ENCODE measurements at regions not wholly inside any gene's neighbourhood (a gene's known extent, or its start where the extent isn't known, plus 50 kb on each side); places are given as distances from the start of the nearest gene placed in this dataset.
A peak's percentile ranks its signal among the peaks of the same experiment; 100 is the strongest.

DNA sequence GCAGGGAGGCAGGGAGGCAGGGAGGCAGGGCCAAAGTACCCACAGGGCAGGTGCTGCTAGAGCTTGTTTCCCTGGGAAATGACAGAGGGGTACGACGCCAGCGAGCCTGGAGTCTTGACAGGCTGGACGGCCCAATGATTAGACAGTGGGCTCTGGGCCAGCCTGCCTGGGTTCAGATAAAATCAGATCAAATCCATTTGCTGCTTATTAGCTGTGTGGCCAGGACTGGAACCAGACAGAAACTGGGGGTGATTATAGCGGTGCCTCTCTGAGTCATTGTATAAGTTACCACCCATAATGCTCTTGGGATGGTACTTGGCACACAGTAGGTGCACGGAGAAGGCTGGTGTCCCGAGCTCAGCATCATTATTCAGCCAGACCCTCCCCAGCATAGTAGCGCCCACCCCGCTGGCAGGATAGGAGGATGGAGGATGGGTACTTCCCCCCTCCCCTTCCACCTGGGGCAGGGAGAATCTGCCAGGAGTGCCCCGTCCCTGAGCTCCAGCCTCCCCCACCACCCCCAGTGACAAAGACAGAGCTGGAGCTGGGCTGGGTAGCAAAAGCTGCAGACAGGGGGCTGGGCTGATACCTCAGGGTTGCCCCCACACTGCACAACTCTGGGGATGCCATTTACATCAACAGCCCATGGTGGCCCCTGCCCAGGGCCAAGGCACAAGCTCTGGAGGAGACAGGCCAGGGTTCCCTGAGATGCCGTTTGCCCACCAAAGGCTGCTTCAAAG, 77.6 kb upstream of the TNRC6C start:
- peak in 1 of 6 experiments; percentile 31 for DNase-seq

DNA sequence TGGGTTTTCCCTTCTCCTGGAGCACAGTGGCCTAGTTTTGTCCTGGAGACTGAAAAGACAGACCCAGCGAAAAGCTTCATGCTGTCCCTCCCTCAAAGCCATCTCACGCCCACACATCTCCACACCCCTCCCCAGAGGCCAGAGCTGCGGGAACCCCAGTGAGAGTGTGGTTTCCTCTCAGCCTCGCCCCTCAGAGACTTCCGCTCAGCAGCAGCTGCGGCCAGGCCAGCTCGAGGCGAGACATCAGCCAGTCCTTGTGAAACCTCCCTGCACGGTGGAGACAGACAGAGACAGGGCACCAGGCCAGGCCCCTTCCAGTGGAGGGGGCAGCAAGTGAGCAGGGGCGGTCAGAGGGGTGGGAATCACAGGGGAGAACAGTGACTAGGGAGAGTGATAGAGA, 77.0 kb upstream of the TNRC6C start:
- DNase-seq, result peak in 5 of 6 experiments; percentile 38 to 53 (median 39)

DNA sequence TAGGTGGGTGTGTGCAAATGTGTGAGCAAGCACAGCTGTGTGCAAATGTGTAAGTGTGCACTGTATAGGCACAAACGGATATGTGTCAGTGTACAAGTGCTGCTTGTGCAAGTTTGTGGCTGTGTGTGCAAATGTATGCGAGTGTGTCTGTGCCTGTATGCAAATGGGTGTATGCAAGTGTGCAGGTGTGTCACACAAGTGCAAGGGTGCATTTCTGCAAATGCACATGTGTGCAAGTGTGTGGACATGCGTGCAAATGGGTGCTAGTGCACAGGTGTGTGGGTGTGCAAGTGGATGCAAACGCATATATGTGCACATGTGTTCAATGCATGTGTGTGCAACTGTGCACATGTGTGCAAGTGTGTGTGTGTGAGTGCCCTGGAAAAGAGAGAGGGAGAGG, 76.5 kb upstream of the TNRC6C start:
- DNase-seq, result no peak

DNA sequence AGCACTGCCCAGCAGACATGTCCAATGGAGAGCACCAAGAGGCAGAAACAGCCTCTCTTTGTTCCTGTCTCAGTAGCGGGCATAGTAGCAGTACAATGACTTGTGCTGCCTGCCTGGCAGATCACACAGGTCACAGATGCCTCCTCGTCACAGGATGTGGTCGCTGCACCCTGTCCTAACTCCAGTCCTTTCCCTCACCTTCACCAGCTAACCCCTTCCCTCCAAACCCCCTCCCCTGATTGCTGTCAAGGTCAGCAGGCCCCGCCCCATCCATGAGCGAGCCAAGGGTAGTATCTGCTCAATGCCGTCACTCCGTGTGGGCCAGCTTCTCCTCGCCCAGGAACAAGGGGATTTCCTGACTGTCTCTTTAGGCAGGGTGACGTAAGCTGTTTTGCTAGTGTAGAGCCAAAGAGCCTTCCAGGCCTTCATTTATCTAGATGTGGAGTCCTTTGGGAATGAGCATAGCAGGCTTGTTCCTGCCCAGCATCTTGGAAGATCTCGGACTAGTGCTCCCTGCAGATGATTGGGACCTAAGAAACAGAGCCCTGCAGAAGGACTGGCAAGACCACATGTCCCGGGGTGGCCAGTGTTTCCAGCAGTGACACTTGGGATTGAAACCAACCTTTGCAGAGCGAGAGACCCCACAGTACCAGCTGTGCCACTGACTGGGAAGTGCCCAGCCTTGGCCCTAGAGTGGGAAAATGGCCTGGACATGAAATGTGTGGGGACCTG, 75.9 kb upstream of the TNRC6C start:
- peak; percentile 76 to 91 (median 84) for DNase-seq

DNA sequence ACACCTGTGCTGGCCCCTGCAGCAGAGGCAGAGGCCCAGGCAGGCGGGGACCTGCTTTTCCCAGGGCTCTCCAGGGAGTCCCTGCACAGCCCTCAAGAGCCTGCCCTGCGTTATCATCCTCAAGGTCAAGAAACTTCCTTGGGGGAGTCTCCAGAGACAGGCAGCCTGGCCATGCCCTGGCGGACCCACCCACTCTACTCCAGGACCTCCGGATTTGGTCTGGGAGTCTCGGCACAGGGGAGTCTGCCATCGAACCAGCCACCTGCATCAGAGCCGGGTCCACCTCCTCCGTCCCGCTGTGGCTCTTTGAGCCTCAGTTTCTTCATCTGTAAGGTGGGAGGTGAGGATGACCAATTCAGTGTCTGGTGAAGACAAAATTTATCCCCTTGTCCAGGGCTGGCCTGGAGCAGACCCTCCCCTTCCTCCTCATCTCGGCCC, 75.3 kb upstream of the TNRC6C start:
- no peak for DNase-seq

DNA sequence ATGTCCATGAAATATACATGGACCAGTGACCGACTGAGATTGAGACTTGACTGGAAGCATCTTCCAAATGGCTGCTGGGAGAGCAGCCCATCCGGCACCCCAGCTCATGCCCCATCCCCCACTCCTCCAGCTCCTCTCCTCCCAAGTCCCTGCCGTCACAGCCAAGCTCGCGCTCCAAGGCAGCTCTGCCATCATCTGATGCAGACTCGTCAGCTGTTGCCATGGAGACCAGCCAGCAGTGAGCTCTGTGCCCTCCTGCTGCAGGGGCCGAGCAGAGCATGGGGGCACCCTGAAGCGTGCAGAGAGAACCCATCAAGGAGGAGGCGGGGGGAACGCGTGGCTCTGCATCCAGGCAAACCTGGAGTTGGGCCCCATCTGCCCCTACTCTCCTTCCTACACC, 74.5 kb upstream of the TNRC6C start:
- DNase-seq, result peak in 5 of 6 experiments; percentile 23 to 58 (median 50)

DNA sequence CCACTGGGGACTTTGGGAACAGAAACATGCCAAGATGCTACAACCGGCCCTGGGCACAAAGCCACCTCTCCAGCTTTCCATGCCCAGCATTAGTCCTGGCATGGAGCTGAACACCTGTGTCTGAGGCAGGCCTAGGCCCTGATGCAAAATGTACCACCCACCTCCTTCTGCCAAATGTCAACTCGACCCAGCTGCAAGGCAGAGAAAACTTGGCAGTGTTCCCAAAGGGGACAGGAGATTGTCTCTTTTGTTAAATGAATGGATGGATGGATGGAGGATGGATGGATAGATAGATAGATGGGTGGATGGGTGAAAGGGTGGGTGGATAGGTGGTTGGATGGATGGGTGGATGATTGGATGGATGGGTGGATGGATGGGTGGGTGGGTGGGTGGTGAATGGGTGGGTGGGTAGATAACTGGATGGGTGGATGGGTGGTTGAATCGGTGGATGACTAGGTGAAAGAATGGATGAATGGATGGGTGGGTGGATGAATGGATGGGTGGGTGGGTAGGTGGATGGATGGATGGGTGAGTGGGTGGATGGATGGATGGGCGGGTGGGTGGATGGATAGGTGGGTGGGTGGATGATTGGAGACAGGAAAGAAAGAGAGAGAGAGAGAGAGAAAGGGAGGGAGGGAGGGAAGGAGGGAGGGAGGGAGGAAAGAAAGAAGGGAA, 73.4 kb upstream of the TNRC6C start:
- DNase-seq, result no peak

DNA sequence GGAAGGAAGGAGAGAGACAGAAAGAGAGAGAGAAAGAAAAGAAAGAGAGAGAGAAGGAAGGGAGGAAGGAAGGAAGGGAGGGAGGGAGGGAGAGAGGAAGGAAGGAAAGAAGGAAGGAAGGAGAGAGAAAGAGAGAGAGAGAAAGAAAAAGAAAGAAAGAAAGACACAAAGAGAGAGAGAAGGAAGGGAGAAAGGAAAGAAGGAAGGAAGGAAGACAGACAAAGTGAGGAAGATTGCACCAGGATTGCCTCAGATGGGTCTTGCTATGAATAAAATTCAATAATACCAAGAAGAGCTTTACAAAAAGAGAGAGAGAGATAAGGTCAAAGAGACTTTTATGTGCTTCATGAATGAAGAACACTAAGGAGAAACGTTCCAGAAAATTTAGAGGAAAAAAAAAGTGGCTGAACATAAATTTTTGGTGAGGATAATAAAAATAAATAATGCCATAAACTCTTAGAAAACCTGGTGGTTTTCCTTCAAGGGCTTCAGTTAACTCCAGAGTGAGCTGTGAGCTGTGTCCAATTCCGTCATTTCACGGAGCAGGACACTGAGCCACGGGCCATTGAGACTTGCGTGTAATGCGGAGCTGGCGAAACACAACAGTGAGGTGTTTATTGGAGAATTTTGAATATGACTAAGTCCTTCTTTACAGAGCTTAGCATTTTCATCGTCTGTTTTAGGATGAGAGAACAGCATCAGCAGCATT, 72.7 kb upstream of the TNRC6C start:
- DNase-seq, result no peak

DNA sequence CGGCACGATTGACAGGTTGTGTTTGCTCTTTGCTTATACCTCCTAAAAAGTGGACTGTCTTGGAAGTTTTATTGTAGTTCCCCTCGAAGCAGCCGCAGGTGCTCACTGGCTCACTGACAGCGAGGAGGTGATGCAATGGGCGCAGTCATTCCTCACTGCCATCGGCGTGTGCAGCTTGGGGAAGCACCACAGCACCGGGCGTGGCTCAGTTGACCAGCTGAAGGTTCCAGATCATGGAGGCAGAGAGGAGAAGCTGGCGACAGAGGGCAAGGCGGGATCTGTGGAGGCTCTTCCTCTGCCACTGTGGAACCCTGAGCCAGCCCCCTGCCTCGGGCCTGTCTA, 72.1 kb upstream of the TNRC6C start:
- peak in 1 of 6 experiments; percentile 30 for DNase-seq

DNA sequence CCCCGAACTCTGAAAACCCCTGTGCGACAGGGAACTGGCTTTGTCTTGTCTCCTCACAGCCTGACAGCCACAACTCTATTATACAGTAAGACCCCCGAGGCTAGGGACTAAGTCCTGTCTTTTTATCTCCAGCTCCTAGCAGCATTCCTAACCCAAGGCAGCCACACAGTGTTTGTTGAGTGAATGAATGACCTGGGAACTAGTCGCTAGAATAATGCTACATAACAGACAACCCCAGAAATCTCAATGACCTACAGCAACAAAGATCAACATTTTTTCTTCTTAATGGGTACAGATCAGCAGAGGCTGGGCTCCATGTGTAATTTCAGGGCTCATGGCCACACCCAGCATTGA, 71.4 kb upstream of the TNRC6C start:
- DNase-seq, result no peak

DNA sequence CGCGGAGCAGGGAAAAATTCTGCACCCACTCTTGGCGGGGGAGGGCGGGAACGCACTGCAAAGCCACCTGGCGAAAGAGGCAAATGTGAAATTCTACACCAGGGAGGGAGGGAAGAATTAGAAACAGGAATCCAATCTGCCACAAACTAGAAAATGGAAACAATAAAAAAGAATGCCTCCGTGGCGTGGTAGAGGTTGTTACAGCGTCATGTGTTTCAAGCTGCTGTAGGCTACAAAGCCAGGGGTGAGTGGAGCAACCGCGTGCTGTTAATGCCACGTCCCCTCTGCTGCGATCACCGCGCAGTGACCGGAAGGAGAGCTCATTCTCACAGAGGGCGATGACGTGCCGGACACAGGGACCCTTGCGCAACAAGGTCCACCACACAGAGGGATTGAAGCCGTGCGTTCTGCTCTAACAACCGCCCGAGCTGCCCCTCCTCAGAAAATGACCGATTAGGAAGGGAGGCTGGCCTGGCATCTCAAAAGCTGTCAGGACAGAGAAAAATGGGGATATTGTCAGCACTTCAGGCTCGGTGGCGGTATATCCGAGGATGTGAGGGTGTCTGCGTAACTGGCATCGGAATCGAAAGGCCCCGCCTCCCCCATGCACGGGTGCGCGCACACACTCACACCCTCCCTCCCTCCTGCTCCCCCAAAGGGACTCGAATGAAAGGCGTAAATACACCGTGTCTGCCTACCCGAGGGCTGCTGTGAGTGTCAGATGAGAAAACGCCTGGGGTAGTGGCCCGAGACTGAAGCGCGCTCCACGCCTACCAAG, 70.8 kb upstream of the TNRC6C start:
- peak; percentile 66 to 83 (median 77) for DNase-seq

DNA sequence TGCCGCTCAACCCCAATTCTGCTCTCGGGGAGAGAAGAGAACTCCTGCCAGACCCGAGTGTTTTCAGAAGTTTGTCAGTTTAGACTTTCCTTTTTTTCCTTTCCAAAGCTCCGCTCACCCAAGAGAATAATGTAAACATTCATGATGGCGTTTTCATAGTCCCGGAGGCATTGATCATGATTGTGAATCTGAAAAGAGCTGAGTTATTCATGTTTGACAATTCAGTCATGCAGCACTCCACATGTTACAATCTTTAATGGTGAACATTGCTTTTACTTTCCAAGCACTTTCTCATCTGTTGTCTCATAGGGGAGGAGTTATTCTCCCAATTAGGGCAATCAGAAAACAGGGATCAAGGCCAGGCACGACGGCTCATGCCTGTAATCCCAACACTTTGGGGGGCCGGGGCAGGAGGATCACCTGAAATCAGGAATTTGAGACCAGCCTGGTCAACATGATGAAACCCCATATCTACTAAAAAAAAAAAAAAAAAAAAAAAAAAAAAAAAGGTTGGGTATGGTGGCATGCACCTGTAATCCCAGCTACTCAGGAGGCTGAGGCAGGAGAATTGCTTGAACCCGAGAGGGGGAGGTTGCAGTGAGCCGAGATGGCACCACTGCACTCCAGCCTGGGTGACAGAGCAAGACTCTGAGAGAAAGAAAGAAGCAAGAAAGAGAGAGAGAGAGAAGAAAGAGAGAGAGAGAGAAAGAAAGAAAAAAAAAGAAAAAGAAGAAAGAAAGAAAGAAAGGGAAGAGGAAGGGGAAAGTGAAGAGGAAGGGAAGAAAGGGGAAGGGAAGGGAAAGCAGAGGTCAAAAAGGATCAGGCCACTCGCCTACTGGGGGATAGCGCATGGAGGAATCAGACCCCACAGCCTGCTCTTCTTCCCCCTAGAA, 70.0 kb upstream of the TNRC6C start:
- DNase-seq, result no peak

DNA sequence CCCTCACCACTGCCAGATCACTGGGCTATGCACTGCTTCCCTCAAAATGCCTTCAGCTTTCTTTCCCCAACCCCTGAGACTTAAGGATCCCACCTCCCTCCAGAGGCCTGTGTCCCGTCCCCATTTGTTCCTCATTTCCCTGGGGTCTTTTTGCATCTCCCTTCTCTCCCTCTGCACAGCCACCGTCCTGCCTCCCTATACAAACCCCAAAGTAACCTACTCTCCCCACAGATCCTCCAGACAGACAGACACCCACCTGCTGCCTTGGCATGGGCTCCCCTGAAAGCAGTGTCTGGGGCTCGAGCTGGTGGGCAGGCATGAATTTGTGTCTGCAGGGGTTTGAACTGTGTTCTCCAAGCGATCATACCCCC, 69.4 kb upstream of the TNRC6C start:
- no peak for DNase-seq

DNA sequence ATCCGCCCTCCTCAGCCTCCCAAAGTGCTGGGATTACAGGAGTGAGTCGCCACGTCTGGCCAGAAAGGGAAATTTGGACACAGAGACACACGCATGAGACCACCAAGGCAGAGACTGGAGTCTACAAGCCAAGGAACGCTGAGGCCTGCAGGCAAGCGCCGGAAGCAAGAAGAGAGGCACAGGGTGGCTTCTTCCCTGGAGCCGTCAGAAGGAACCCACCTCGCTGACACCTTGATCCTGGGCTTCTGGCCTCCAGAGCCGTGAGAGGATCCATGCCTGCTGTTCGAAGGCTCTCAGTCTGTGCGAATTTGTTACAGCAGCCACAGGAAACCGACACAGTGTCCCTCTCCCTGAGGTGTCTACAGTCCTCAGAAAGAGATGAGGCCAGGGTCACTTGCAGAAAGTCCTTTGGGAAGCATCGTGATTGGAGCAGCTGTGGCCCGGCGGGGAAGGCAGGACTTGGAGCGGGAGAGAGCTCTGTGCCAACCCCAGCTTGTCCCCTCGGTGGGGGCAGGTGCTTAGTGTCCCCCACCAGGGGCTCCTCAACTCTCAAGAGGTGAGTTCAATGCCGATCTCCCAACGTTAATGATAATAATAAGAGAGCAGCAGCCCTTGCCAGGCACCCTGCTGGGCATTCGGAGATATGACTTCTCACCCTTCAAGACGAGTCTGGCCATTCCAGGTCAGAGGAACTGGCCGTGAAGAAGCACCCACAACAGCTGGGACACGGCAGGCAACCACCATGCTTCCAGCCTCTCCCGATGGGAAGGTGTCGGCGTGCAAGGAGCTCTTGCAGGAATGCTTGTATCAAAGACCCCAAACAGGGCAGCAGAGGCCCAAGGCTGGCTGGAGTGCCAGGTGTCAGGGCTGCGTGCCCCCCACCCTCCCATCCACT, 68.4 kb upstream of the TNRC6C start:
- DNase-seq, result no peak

DNA sequence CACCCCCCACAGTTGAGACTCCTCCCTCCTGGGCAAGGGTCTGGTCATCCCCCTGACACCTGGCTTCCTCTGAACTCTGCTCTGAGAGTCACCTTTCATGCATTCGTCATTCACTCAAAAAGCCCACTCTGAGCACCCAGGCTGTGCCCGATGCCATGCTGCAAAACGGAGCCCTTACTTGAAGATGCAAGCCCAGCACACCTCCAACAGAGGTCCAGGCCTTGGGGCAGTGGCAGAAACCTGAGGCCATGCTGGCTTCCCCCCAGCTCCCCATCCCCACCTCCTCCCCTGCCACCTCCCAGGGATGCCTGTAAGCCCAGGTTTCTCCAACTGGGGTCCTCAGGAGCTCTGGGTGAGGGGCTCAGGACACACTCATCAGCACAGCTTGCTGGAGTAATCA, 67.7 kb upstream of the TNRC6C start:
- no peak for DNase-seq

DNA sequence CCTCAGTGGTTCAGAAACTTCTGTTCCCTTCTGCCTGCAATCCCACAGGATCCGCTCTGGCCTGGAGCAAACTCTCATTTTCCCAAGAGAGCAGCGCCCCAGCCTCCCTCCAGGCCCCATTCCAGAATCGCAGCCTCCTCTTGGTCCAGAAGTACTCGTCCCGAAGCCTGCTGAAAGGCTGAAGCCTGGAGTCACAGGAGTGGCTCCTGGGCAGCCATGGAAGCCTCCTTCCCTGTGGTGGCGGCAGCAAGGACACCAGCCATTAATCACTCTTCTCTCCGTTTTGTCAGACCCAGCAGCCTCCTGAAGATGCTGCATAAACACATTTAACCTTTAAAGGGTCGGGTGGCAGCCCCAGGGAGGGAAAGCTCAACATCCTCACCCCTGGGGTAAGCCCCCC, 66.9 kb upstream of the TNRC6C start:
- DNase-seq, result no peak

DNA sequence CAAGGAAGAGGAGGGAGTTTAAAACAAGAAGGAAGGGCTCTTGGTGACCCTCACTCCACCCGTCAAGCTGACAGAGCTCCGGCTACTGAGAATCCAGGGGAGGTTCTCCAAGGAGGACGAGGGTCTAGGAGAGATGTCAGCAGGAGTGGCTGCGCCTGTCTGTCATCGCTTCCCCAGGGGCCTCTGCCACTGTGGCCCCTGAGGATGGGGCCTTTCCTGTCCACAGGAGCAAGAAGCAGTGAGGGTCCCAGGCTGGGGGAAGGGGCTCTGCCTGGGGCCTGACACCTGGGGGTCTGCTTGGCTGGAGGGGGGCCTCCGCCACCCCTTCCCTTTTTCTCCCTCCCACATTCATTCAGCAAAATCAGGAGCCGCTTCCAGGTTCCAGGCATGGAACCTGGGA, 66.5 kb upstream of the TNRC6C start:
- DNase-seq, result no peak

DNA sequence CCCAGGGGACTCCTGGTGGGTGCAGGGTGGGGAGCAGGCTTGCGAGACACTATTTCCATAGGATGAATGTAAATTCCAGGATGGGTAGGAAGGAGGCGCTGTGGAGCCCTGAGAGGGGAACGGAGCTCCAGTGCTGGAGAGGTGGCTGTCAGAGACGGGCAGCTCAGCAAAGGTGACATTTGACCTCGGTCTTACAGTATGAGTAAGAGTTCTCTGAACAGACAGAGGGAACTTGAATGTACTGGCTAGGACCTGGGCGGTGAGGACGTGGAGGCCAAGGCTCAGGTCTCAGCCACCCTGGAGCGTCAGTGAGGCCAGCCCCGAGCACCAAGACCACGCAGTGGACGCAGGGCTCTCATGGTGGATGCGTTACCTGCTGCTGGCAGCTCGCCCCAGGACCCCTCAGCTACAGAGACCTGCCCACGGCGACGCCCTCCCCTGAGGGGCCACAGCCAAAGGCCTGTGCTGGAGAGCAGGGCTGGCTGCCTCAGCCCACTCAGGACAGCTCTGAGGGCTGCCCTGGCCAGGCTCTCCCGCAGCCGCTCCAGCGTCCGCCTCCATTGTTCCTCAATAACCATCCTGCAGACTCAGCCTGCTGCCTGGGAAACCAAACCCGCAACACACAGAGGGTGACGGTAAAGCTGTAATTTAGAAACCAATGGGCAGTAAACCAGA, 65.9 kb upstream of the TNRC6C start:
- DNase-seq, result no peak

DNA sequence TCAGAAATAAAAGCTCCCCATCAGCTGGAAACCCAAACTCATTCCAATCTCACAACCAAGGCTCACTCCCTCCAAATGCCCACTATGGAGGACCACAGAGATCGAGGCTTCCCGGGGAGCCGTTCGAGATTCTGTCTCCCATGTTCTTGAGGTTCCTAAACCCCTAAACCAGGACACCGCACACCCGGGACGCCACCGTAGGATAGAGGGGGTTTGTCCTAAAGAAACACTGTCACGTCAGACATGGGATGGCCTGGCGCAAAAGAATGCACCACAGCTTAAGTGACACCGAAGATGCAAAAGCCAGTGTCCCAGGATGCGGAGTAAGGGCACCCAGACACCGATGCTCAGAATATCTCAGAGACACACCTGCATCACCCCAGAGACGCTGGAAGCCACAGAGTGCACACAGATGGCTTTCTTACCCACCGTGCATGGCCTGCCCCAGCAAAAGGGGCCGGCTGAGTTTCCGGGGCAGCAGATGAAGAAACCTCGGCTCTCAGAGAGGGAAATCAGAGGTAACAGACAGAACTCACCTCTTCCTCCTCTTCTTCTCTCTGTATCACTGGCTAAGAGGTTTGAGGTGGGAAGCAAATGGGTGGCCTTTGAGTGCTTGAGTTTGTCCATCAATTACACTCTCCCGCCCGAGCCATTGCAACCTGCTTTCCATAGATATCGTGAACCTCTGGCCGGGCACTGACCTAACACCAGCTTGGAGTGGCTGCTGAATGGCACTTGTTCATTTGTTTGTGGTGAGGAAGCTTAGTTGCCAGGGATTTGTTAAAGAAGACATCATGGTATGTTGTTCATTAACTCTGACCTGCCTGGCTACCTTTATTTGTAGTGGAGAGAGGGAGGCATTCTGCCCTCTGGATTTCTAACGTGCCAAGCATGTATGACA, 65.1 kb upstream of the TNRC6C start:
- peak in 1 of 6 experiments; percentile 13 for DNase-seq

Measured in stimulated activated naive CD4-positive, alpha-beta T cell (primary cell).